ENCODE measurements at regions not wholly inside any gene's neighbourhood (a gene's known extent, or its start where the extent isn't known, plus 50 kb on each side); places are given as distances from the start of the nearest gene placed in this dataset.

DNA sequence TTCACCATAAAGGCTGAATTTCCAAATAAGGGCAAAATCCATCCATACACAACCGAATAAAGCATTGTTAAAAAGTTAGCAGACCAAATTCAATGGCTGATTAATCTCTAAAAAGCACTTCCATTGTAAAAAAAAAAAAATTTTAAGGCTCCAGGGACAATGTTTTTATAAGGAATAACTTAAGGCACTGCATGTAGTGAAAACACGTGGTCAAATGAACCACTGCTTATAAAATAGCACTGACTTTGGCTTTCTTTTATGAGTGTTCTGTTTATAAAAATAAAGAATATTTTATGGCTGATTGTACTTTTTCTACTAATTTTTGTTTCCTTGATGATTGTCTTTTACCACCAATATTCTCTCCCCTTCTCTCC is 409.3 kb upstream of the KCNH7 start:
- ATAC-seq = no peak
- no peak overlapping the region for H3K27ac ChIP-seq

DNA sequence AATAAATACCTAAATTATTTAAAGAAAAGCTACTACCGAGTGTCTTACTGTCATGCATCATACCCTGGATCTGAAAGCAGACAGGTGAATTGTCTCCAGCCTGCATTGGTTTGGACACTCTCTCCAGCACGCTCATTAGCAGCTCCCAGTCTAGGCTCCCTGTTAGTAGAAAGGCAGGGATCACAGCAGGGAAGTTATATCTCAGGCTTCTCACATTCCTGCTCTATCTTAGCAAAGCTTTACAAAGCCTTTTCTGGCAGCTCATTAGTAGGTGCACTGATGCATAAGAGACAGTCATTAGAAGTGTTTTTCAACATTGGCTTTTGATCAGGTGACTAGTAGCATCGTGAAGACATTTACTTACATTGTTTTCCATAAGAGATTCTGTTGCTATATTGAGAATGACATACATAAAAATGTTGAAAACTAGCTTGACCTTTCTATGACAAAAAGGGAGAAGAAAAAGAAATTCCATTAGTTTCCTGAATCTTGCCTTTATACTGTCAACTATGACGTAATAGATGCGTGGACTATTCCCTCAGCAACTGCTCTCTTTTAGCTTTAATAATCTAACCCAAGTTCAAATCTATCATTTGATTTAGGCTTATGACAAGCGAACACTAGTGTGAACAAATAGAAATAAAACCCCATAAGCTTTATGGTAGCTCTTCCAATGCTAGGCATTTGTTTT is 408.7 kb upstream of the KCNH7 start:
- H3K27ac ChIP-seq = no peak overlapping the region
- H3K36me3 ChIP-seq = no peaks in the 10 kb centered on the region
- H3K9me3 ChIP-seq = no peaks in the 10 kb centered on the region
- H3K27me3 ChIP-seq (ENCODE audit: low read depth) = no peaks in the 10 kb centered on the region
- H3K4me1 ChIP-seq = no peaks in the 10 kb centered on the region
- TF ChIP-seq, protein P1, sequence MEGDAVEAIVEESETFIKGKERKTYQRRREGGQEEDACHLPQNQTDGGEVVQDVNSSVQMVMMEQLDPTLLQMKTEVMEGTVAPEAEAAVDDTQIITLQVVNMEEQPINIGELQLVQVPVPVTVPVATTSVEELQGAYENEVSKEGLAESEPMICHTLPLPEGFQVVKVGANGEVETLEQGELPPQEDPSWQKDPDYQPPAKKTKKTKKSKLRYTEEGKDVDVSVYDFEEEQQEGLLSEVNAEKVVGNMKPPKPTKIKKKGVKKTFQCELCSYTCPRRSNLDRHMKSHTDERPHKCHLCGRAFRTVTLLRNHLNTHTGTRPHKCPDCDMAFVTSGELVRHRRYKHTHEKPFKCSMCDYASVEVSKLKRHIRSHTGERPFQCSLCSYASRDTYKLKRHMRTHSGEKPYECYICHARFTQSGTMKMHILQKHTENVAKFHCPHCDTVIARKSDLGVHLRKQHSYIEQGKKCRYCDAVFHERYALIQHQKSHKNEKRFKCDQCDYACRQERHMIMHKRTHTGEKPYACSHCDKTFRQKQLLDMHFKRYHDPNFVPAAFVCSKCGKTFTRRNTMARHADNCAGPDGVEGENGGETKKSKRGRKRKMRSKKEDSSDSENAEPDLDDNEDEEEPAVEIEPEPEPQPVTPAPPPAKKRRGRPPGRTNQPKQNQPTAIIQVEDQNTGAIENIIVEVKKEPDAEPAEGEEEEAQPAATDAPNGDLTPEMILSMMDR (IDR thresholded peaks at IDR 0.05) = no peak
- no peak for ATAC-seq
- DNase-seq = no peak
- no peak overlapping the region for H3K4me3 ChIP-seq
- intact Hi-C loops (cut with DNase I) = no loop called here

More for the DNA sequence above, 409.3 kb upstream of the KCNH7 start:
- intact Hi-C loops (cut with DNase I) = no loop called here
- H3K4me3 ChIP-seq = no peak overlapping the region
- no peaks in the 10 kb centered on the region for H3K9me3 ChIP-seq
- H3K27me3 ChIP-seq (ENCODE audit: low read depth) = no peaks in the 10 kb centered on the region
- no peaks in the 10 kb centered on the region for H3K4me1 ChIP-seq
- no peaks in the 10 kb centered on the region for H3K36me3 ChIP-seq
- TF ChIP-seq, protein P1 (IDR thresholded peaks at IDR 0.05) = no peak
- no peak for DNase-seq

DNA sequence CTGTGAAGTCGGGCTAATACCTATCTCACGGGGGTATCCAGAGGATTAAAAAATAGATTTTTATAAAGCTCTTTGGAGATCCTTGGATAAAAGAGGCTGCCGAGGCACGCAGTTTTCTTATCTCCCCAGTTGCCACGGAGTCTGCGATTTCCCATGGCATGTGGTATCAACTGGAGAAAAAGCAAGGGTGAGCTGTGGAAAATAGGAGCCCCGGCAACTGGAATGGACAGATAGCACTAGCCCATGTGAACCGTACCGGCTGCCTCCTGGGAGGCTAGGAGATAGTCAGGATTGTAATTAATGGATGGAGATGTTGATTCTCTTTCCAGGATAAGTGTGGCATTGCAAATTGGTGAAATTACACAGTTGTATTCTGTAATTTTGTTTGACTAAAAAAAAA is 407.6 kb upstream of the KCNH7 start:
- DNase-seq (no peak), ATAC-seq (no peak)
- TF ChIP-seq, protein P1 (IDR thresholded peaks at IDR 0.05) = no peak
- Histone ChIP-seq H3K4me1 (no peaks in the 10 kb centered on the region), H3K36me3 (no peaks in the 10 kb centered on the region), H3K9me3 (no peaks in the 10 kb centered on the region), H3K4me3 (no peak overlapping the region), H3K27ac (no peak overlapping the region), H3K27me3 (ENCODE audit: low read depth) (no peaks in the 10 kb centered on the region)
- intact Hi-C loops (cut with DNase I) = no loop called here

DNA sequence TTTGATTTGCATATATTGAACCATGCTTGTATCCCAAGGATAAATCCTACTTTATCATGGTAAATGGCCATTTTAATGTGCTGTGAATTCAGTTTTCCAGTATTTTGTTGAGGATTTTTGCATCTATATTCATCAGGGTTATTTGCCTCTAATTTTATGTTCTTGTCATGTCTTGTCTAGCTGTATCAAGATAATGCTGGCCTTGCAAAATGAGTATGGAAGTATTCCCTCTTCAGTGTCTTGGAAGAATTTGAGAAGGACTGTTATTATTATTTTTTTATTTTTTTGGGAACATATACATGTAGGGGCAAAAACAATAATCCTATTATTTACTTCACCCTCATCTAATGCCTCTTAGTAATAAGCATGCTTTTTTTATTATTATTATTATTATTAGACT is 398.0 kb upstream of the KCNH7 start:
- no peak overlapping the region for H3K27ac ChIP-seq
- H3K9me3 ChIP-seq = no peaks in the 10 kb centered on the region
- no peak for ATAC-seq
- H3K36me3 ChIP-seq = no peaks in the 10 kb centered on the region
- no peaks in the 10 kb centered on the region for H3K27me3 ChIP-seq (ENCODE audit: low read depth)
- DNase-seq = no peak
- H3K4me1 ChIP-seq = no peaks in the 10 kb centered on the region
- no peak overlapping the region for H3K4me3 ChIP-seq
- intact Hi-C loops (cut with DNase I) = no loop called here
- TF ChIP-seq, protein P1 (IDR thresholded peaks at IDR 0.05) = no peak

DNA sequence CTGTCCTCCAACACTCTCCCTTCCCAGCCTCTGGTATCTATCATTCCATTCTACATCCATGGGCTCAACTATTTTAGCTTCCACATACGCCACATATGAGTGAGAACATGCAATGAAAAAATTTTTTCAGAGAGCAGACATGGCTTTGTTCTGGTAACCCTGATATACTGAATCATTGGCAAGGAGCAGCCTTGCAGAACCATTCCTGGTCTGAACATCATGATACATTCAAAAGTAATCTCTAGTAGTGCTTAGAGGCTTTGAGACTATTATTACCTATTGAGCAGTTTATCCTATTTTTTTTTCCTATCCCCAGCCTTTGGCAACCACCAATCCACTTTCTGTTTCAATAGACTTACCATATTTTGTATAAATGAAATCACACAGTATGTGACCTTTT is 393.1 kb upstream of the KCNH7 start:
- Histone ChIP-seq H3K4me3 (no peak overlapping the region), H3K9me3 (no peaks in the 10 kb centered on the region), H3K4me1 (no peaks in the 10 kb centered on the region), H3K27me3 (ENCODE audit: low read depth) (no peaks in the 10 kb centered on the region), H3K27ac (no peak overlapping the region), H3K36me3 (no peaks in the 10 kb centered on the region)
- intact Hi-C loops (cut with DNase I) = no loop called here
- TF ChIP-seq, protein P1 (IDR thresholded peaks at IDR 0.05) = no peak
- DNase-seq (no peak), ATAC-seq (no peak)
